ENCODE measurements at regions not wholly inside any gene's neighbourhood (a gene's known extent, or its start where the extent isn't known, plus 50 kb on each side); places are given as distances from the start of the nearest gene placed in this dataset.

DNA sequence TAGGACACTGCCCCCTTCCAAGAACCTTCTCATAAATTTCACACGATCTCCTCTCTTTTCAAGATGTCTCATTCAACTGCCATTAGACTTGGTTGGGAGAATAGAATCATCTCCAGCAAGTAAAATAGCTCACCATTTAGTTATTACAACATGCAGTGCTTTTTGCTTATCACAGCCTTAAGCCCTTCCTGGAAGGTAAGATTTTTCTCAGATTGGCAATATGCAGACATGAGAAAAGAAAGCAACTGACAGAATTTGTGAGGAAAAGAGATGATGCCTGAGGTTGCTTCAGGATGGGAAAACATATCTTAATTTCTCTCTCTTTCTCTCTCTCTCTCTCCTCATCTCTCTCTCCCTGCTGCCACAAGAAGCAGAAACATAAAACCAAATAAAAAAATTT lies 855.1 kb upstream of the ACVR2A start:
- no peak for DNase-seq
- intact Hi-C loops (cut with DNase I), result no loop called here
- TF ChIP-seq, protein P1, sequence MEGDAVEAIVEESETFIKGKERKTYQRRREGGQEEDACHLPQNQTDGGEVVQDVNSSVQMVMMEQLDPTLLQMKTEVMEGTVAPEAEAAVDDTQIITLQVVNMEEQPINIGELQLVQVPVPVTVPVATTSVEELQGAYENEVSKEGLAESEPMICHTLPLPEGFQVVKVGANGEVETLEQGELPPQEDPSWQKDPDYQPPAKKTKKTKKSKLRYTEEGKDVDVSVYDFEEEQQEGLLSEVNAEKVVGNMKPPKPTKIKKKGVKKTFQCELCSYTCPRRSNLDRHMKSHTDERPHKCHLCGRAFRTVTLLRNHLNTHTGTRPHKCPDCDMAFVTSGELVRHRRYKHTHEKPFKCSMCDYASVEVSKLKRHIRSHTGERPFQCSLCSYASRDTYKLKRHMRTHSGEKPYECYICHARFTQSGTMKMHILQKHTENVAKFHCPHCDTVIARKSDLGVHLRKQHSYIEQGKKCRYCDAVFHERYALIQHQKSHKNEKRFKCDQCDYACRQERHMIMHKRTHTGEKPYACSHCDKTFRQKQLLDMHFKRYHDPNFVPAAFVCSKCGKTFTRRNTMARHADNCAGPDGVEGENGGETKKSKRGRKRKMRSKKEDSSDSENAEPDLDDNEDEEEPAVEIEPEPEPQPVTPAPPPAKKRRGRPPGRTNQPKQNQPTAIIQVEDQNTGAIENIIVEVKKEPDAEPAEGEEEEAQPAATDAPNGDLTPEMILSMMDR (IDR thresholded peaks at IDR 0.05), result no peak
- no peak for ATAC-seq
- no peak overlapping the region for H3K27ac ChIP-seq
- H3K4me1 ChIP-seq, result no peaks in the 10 kb centered on the region
- no peak overlapping the region for H3K4me3 ChIP-seq
- no peaks in the 10 kb centered on the region for H3K36me3 ChIP-seq
- H3K9me3 ChIP-seq, result no peaks in the 10 kb centered on the region
- H3K27me3 ChIP-seq, result no peaks in the 10 kb centered on the region

- intact Hi-C loops (cut with DNase I), result no loop called here
- no peaks in the 10 kb centered on the region for H3K36me3 ChIP-seq
Observed at GRCh38 chr2:146987996-146988395, 856.8 kb upstream of the ACVR2A start.

GRCh38 chr2:146986161-146986560 lies 858.7 kb upstream of the ACVR2A start:
- Histone ChIP-seq H3K27ac (peak overlapping the region in 1 of 2 donors; percentile 3), H3K4me3 (no peak overlapping the region), H3K36me3 (no peaks in the 10 kb centered on the region), H3K4me1 (peaks cover 0 to 4% of the 10 kb centered on the region in 2 donors), H3K9me3 (no peaks in the 10 kb centered on the region), H3K27me3 (no peaks in the 10 kb centered on the region)
- intact Hi-C loops (cut with DNase I), result no loop called here
- no peak for DNase-seq
- TF ChIP-seq, protein P1 (IDR thresholded peaks at IDR 0.05), result no peak
- ATAC-seq, result no peak

More at GRCh38 chr2:146987996-146988395, 856.8 kb upstream of the ACVR2A start:
- Histone ChIP-seq H3K4me1 (peaks cover 0 to under 1% of the 10 kb centered on the region in 2 donors), H3K27me3 (no peaks in the 10 kb centered on the region), H3K27ac (no peak overlapping the region), H3K4me3 (no peak overlapping the region), H3K9me3 (no peaks in the 10 kb centered on the region)
- ATAC-seq, result no peak
- TF ChIP-seq, protein P1 (IDR thresholded peaks at IDR 0.05), result no peak
- no peak for DNase-seq

- intact Hi-C loops (cut with DNase I), result no loop called here
- ATAC-seq (no peak), DNase-seq (no peak)
Observed at GRCh38 chr2:146985753-146986152, 859.1 kb upstream of the ACVR2A start.

GRCh38 chr2:146984014-146984413 lies 860.8 kb upstream of the ACVR2A start:
- peaks cover 0 to 4% of the 10 kb centered on the region in 2 donors for H3K4me1 ChIP-seq
- H3K27ac ChIP-seq, result no peak overlapping the region
- TF ChIP-seq, protein P1 (IDR thresholded peaks at IDR 0.05), result no peak
- no peak overlapping the region for H3K4me3 ChIP-seq
- intact Hi-C loops (cut with DNase I), result no loop called here
- ATAC-seq, result no peak
- no peaks in the 10 kb centered on the region for H3K36me3 ChIP-seq
- H3K27me3 ChIP-seq, result no peaks in the 10 kb centered on the region
- no peak for DNase-seq
- peaks cover 0 to 5% of the 10 kb centered on the region in 2 donors for H3K9me3 ChIP-seq

More at GRCh38 chr2:146985753-146986152, 859.1 kb upstream of the ACVR2A start:
- TF ChIP-seq, protein P1 (IDR thresholded peaks at IDR 0.05), result no peak
- Histone ChIP-seq H3K4me3 (no peak overlapping the region), H3K4me1 (peaks cover 0 to 4% of the 10 kb centered on the region in 2 donors), H3K36me3 (no peaks in the 10 kb centered on the region), H3K27me3 (no peaks in the 10 kb centered on the region), H3K27ac (peak overlapping the region in 1 of 2 donors; percentile 3), H3K9me3 (no peaks in the 10 kb centered on the region)

Data from left lung (tissue), 4 donors.